ENCODE measurements at regions not wholly inside any gene's neighbourhood (a gene's known extent, or its start where the extent isn't known, plus 50 kb on each side); places are given as distances from the start of the nearest gene placed in this dataset.
"Not testable (repeated sequence)": the region's sequence is repeated elsewhere in the genome, so short reads cannot be mapped to it uniquely, and the experiment has no call there.

GRCh38 chr2:67055387-67056304 lies 341.5 kb upstream of the ETAA1 start:
- DNase-seq = no peak

DNA sequence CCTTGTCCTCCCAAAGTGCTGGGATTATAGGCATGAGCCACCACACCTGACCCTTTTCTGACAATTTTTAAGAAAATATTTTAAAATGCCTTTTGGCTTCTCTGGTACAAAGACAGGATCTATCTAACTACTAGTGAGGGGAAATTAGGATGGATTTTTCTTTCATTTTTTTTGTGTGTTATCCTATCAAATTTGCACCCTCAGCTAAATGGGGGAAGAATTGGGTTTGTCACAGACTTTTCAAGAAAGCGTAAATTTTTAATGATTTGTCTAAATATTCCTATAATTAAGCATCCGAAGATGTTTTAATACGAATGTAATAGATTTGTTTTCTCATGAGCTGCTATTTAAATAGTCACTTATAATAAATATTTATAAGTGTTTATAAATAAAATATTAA lies 340.0 kb upstream of the ETAA1 start:
- no peak for DNase-seq

DNA sequence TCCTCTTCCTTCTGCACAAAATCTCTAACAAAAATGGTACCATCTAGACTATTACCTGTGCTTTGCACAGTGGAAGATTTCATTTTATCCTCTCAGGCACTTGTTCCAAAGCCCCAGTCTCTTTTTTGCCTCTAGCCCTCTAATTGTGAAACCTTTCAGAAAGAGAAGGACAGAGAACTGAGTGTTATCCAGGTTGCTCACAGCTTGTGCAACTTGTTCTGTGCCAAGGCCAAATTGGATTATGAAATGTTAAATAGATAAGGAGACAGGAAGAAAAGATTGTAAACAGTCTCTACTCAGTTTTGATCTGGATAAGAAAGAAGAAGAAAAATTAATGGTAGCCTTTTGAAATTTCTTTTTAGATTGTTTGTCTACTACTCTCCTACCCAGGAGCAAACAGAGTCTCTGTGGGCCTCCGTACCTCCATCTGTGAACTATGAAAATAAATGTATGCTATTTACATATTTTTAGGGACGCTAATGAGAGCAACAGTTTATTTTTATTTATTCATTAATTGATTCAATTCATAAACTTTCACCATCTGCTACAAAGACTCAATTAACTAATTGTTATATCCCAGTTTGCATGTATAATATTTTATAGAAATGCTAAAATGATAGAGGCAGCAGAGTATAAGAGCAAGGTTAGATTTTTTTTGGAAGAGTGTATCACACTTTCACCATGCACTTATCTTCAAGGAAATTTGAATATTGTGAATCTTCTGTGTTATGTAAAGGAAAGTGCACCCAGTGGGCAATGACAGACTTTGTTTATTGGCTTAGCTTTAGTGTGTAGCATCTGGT lies 339.0 kb upstream of the ETAA1 start:
- no peak for DNase-seq

DNA sequence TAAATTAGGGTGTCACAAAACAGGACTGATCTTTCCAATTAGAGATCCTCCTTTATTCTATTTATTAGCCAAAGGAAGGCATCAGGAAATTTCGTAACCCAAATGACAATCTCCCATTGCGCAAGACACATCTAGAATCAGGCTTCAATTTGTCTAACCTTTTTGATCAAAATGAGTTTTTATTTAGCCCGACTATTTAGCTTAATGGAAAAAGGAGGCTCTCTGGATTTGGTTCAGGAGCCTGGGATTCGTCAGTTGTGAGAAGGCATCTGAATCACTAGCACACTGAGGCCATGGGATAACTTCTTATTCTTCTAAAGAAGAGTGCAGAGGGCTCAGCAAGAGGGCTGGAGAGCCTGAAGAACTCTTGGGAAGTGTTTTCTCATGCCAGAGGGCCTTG lies 332.1 kb upstream of the ETAA1 start:
- DNase-seq = no peak

DNA sequence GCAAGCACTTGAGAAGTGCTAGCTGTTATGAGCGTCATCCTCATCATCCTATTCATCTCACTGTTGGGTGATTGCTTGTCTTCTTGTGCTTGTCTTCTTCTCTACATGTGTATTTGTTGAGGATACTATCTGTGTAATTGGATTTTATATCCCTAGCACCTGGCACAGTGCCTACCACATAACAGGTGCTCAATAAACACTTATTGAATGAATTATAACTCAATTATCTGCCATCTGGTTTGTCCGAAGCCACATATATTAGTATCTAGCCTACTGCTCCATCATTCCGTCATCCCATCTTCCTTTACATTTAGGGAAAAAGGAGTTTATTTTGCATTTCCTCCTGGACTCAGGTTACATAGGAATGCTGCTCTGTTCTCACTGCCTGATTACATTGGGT lies 330.4 kb upstream of the ETAA1 start:
- no peak for DNase-seq

DNA sequence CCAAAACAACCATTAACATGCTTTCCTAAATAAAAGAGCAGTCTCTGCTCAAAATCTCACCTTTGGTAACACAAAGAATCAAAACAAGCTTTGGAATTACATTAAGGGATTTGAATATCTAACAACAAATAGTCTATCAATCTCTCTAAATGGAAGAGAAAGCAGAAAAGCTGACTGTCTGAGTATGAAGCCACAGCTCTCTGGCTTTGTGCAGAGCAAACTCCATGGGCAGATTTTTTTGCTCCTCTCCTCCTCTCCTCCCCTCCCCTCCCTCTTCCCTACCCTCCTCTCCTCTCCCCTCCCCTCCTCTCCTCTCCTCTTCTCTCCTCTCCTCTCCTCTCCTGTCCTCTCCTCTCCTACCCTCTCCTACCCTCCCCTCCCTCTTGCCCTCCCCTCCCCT lies 329.5 kb upstream of the ETAA1 start:
- DNase-seq = no peak

- no peak for DNase-seq
Observed at GRCh38 chr2:67070826-67071225, 326.3 kb upstream of the ETAA1 start.

GRCh38 chr2:67075056-67075455 lies 322.1 kb upstream of the ETAA1 start:
- no peak for DNase-seq

GRCh38 chr2:67075530-67076238 lies 321.4 kb upstream of the ETAA1 start:
- no peak for DNase-seq

GRCh38 chr2:67076239-67076624 lies 320.9 kb upstream of the ETAA1 start:
- no peak for DNase-seq

GRCh38 chr2:67079729-67080128 lies 317.4 kb upstream of the ETAA1 start:
- DNase-seq = no peak

DNA sequence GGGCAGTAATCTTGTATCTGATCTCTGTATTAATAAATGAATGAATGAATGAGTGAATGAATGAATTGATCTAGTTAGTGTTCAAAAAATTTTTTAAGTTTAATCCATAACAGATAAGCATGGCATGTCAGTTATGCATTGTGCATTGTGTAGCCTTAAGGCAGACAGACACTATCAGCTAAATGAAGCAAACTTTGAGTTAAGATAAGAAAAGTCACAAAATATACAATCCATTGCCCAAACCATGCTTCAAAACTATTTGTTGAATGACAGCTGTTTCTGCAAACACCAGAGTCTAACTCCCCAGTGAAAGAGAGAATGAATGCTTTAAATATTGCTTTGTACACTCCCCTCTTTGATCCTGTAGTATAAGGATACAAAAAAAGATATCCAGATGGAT lies 314.3 kb upstream of the ETAA1 start:
- no peak for DNase-seq

GRCh38 chr2:67083951-67084350 lies 313.2 kb upstream of the ETAA1 start:
- no peak for DNase-seq

- DNase-seq = no peak
Observed at GRCh38 chr2:67085146-67085545, 312.0 kb upstream of the ETAA1 start.

DNA sequence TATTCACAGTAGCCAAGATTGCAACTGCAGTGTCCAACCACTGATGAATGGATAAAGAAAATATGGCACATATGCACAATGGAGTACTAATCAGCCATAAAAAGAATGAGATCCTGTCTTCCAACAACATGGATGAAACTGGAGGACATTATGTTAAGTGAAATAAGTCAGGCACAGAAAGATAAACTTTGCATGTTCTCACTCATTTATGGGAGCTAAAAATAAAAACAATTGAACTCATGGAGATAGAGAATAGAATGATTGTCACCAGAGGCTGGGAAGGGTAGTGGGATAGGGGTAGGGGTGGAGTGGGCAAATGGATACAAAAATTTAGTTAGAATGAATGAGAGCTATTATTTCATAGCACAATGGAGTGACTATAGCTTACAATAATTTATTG lies 305.5 kb upstream of the ETAA1 start:
- DNase-seq = no peak

DNA sequence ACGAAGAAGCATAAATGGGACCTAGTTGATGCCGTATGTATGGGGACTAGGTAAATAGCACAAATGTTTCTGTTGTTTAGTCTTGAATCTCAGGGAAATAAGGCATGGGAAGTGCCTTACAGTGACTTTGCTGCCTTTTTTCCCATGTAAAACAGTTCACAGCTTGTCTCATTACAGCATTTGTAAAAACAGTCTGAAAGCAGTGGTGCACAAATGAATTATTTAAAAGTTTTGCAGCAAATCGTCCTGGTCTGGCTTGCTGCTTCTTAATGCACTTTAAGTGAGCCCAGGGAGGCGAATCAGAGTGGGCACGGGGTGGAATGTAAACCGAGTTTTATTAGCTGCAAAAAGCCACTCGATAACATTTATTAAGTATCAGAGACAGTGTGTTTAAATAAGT lies 302.0 kb upstream of the ETAA1 start:
- no peak for DNase-seq

DNA sequence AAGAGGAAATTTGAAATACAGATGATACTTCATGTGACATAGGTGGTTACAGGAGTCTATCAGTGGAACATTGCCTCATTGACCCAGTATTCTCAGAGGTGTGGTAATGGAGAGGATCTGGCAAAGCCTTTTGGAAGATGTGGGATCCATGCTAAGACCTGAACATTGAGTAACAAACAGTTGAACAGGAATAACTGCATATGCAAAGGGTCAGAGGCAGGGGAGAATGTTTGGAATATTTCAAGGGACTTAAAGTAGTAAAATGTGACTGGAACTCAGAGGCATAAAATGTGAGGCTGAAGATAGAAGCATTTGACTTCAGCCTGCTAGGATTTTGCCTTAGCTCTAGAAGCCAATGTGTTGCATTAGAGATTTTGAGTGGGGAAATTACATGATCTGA lies 300.2 kb upstream of the ETAA1 start:
- no peak for DNase-seq

DNA sequence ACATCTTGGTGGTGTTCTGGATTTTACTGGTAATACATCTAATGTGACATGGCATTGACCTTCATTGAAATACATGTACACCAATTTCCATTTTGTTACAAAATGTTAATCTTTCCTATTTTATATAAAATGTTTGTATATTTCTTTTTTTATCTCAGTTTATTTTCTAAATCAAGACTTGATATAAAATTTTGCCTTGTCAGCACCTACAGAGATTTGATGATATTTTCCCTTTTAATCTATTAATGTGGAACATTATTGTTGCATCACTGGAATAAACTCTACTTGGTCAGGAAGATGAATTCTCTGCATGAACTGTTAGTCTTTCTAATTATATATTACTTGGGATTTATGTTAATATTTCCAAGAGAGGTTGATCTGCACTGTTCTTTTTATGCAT lies 294.0 kb upstream of the ETAA1 start:
- no peak for DNase-seq

- DNase-seq = no peak
Observed at GRCh38 chr2:67108231-67108630, 288.9 kb upstream of the ETAA1 start.

GRCh38 chr2:67124531-67124930 lies 272.6 kb upstream of the ETAA1 start:
- DNase-seq = no peak

- no peak for DNase-seq
Observed at GRCh38 chr2:67130531-67131256, 266.4 kb upstream of the ETAA1 start.

GRCh38 chr2:67131257-67131609 lies 265.9 kb upstream of the ETAA1 start:
- DNase-seq = no peak

- not testable (repeated sequence) for DNase-seq
Observed at GRCh38 chr2:67132441-67132940, 264.6 kb upstream of the ETAA1 start.

Measured in amniotic stem cell (primary cell).